HepG2 (cell line): ENCODE measurements at regions not wholly inside any gene's neighbourhood (a gene's known extent, or its start where the extent isn't known, plus 50 kb on each side); places are given as distances from the start of the nearest gene placed in this dataset.
A peak's percentile ranks its signal among the peaks of the same experiment; 100 is the strongest.

Experiments
- ATAC-seq: fragments of 200-7000 bp; cut with Tn5 transposase; 3 replicates; pipeline ENCODE4 v1.9.1; 2020; ENCODE audit warnings: mild to moderate bottlenecking, moderate library complexity
- BruUV-seq: library from RNA; stranded (reverse); fragments of 400-500 nt; replicated peaks from 2 replicates; lab custom pipeline; 2021; lab: Mats Ljungman, UMichigan
- CTCF ChIA-PET: fragments of 300-600 bp; formaldehyde crosslinking; extraction: SDS; loops from one replicate; lab custom pipeline; 2021; ENCODE audit warnings: low total read pairs, inconsistent platforms, low intra/inter-chr PET ratio; lab: Yijun Ruan, JAX
- POLR2A ChIA-PET: fragments of 350-600 bp; sonication (Branson Sonifier 250); formaldehyde crosslinking; loops from one replicate; lab custom pipeline; 2020; ENCODE audit warnings: antibody characterized with exemption, inconsistent platforms; lab: Yijun Ruan, JAX
- DNase-seq: peaks from one replicate; pipeline ENCODE4 v3.0.0-alpha.2; 2015; ENCODE audit warnings: low spot score
- FAIRE-seq: peaks from 3 replicates; lab custom pipeline; 2011; peaks lifted over from hg19 to GRCh38; lab: Jason Lieb, UNC
- H2AFZ ChIP-seq: one replicate; pipeline ENCODE4 v1.6.1; 2011; ENCODE audit warnings: low read length, inconsistent platforms
- H3K27ac ChIP-seq: fragments of 300-600 bp; 3 replicates; pipeline ENCODE4 v1.8.0; 2011; ENCODE audit warnings: mixed run types, mild to moderate bottlenecking, mixed read lengths, low read length, inconsistent platforms; ENCODE audit not compliant: insufficient read depth; ENCODE audit errors: extremely low read length
- H3K27me3 ChIP-seq, 2 experiments: fragments of 200-600 bp in 1 of 2; 2 replicates in 1 of 2; 3 replicates in 1 of 2; pipeline versions ENCODE4 v1.6.0 to v1.8.0; 2011; ENCODE audit warnings: low read length in 2 of 2, mild to moderate bottlenecking in 2 of 2, moderate library complexity in 2 of 2, inconsistent platforms in 1 of 2; ENCODE audit not compliant: insufficient read depth in 2 of 2, control insufficient read depth in 1 of 2
- H3K36me3 ChIP-seq, 2 experiments: fragments of 200-600 bp in 1 of 2; replicated peaks in 1 of 2; 2 replicates in 1 of 2; 3 replicates in 1 of 2; pipeline versions ENCODE4 v1.5.1 to v1.8.0; 2011; ENCODE audit warnings: low read length in 2 of 2, inconsistent platforms in 1 of 2; ENCODE audit not compliant: insufficient read depth in 2 of 2, control insufficient read depth in 1 of 2
- H3K4me1 ChIP-seq: 2 replicates; pipeline ENCODE4 v1.5.1; 2012; ENCODE audit warnings: low read length, inconsistent platforms; ENCODE audit not compliant: insufficient read depth
- H3K4me2 ChIP-seq: 2 replicates; pipeline ENCODE4 v1.6.0; 2011; ENCODE audit warnings: low read depth, low read length, inconsistent platforms
- H3K4me3 ChIP-seq, 3 experiments: fragments of 200-600 bp in 1 of 3; sonication (generic), shearing (Covaris generic) in 1 of 3; replicated peaks in 1 of 3; 2 replicates each; pipeline ENCODE4 v1.5.1; 2011 to 2016; ENCODE audit warnings: low read length in 3 of 3, inconsistent platforms in 2 of 3, low read depth in 2 of 3, mild to moderate bottlenecking in 2 of 3, control low read depth in 1 of 3, mixed read lengths in 1 of 3; ENCODE audit not compliant: insufficient read depth in 1 of 3
- H3K79me2 ChIP-seq: one replicate; pipeline ENCODE4 v1.6.1; 2011; ENCODE audit warnings: low read length, inconsistent platforms; ENCODE audit not compliant: insufficient read depth
- H3K9ac ChIP-seq: 2 replicates; pipeline ENCODE4 v1.6.0; 2011; ENCODE audit warnings: mild to moderate bottlenecking, low read depth, low read length, inconsistent platforms; ENCODE audit not compliant: insufficient read depth
- H3K9me3 ChIP-seq: 2 replicates; pipeline ENCODE4 v1.5.1; 2012; ENCODE audit warnings: mild to moderate bottlenecking, low read length
- H4K20me1 ChIP-seq: 2 replicates; pipeline ENCODE4 v1.6.0; 2011; ENCODE audit warnings: inconsistent platforms, mild to moderate bottlenecking, low read length, moderate library complexity; ENCODE audit not compliant: insufficient read depth
- CEBPZ ChIP-seq: IDR thresholded peaks from 2 replicates; pipeline ENCODE4 v1.6.1; 2012; ENCODE audit warnings: low read length, improper control_type of control experiment
- CREB1 ChIP-seq, 2 experiments: fragments of 450-650 bp in 1 of 2; IDR thresholded peaks; 2 replicates each; pipeline ENCODE4 v1.6.1; 2016 to 2017; ENCODE audit warnings: control low read depth in 1 of 2, mild to moderate bottlenecking in 1 of 2, missing compliant biosample characterization in 1 of 2, missing genetic modification characterization in 1 of 2
- MEIS1 ChIP-seq: sonication (generic); formaldehyde crosslinking; IDR thresholded peaks from 2 replicates; pipeline ENCODE4 v1.9.0; 2021; ENCODE audit warnings: mild to moderate bottlenecking, missing genetic modification reagents, moderate library complexity, borderline replicate concordance
- NFYC ChIP-seq: IDR thresholded peaks from 2 replicates; pipeline ENCODE4 v1.6.1; 2016; ENCODE audit warnings: missing genetic modification reagents, missing compliant biosample characterization
- POGK ChIP-seq: sonication (generic); formaldehyde crosslinking; conservative IDR thresholded peaks from 2 replicates; pipeline ENCODE4 v1.8.0; 2022; ENCODE audit warnings: mild to moderate bottlenecking, moderate library complexity, missing genetic modification reagents
- RNF219 ChIP-seq: sonication (generic); formaldehyde crosslinking; IDR thresholded peaks from 2 replicates; pipeline ENCODE4 v1.5.0; 2020; ENCODE audit warnings: mild to moderate bottlenecking, missing genetic modification reagents
- SMC3 ChIP-seq: IDR thresholded peaks from 2 replicates; pipeline ENCODE4 v1.6.1; 2011; ENCODE audit warnings: low read length, improper control_type of control experiment
- SSRP1 ChIP-seq: IDR thresholded peaks from 2 replicates; pipeline ENCODE4 v1.6.1; 2016; ENCODE audit warnings: control low read depth
- ZNF235 ChIP-seq: sonication (generic); formaldehyde crosslinking; IDR thresholded peaks from 2 replicates; pipeline ENCODE4 v1.8.1; 2023; ENCODE audit warnings: mild to moderate bottlenecking, missing genetic modification reagents, borderline replicate concordance
- ZNF564 ChIP-seq: sonication (generic); formaldehyde crosslinking; IDR thresholded peaks from 2 replicates; pipeline ENCODE4 v1.8.1; 2023; ENCODE audit warnings: mild to moderate bottlenecking, missing genetic modification reagents
- ZNF776 ChIP-seq: sonication (generic); formaldehyde crosslinking; IDR thresholded peaks from 2 replicates; pipeline ENCODE4 v1.4.0; 2020; ENCODE audit warnings: mild to moderate bottlenecking, missing genetic modification reagents
- WGBS: methylation state at CpG from one replicate; pipeline ENCODE4 v1.1.6; 2017; ENCODE audit warnings: low lambda C conversion rate; 5-methylcytosine and 5-hydroxymethylcytosine counted together
- in situ Hi-C: cut with HindIII; loops from 2 replicates; pipeline ENCODE4 v1.10.0; 2017; ENCODE audit warnings: low pct_unique_long_range_greater_than_20kb; ENCODE audit not compliant: extremely low pct_ligation_motif_present
- intact Hi-C: fragments of 100-400 bp; cut with micrococcal nuclease; formaldehyde crosslinking; loops from one replicate; pipeline ENCODE4 v1.10.0; 2022; ENCODE audit not compliant: unreplicated experiment
- TF ChIP-seq, protein P1 (sequence below): sonication (generic); formaldehyde crosslinking; IDR thresholded peaks from 2 replicates; pipeline ENCODE4 v1.8.0; 2022; ENCODE audit warnings: missing genetic modification reagents, low read depth, mild to moderate bottlenecking, borderline replicate concordance
- TF ChIP-seq, protein P2 (sequence below): sonication (generic); formaldehyde crosslinking; IDR thresholded peaks from 2 replicates; pipeline ENCODE4 v1.4.0; 2020; ENCODE audit warnings: mild to moderate bottlenecking, missing genetic modification reagents

GRCh38 chr2:30394096-30394495 lies 53.0 kb upstream of the LCLAT1 start:
- intact Hi-C loops (no loop called here), in situ Hi-C loops (no loop called here)
- no peak overlapping the region for H3K27ac ChIP-seq
- no peak overlapping the region for H3K9ac ChIP-seq
- 16% methylated on average over 5 of the region's 5 CpGs for whole genome bisulfite sequencing
- no peaks in the 10 kb centered on the region; a peak in 1 of 5 replicates for H3K36me3 ChIP-seq
- H2AFZ ChIP-seq = no peak overlapping the region
- ATAC-seq (peak; percentile 50; the same call in 2 of the 3 replicates), FAIRE-seq (no peak), DNase-seq (no peak)
- POLR2A ChIA-PET = no interaction called here
- BruUV-seq = no TSS peak
- 0 out of 5 replicates have a peak, but pooled peaks cover 0 to under 1% of the 10 kb centered on the region in 2 experiments for H3K27me3 ChIP-seq
- no peaks in the 10 kb centered on the region for H3K9me3 ChIP-seq
- H3K4me3 ChIP-seq = no peak overlapping the region
- H4K20me1 ChIP-seq = no peaks in the 10 kb centered on the region
- H3K4me2 ChIP-seq = no peak overlapping the region
- CTCF ChIA-PET = no interaction called here
- no peaks in the 10 kb centered on the region for H3K79me2 ChIP-seq
- no peaks in the 10 kb centered on the region for H3K4me1 ChIP-seq
- TF ChIP-seq MEIS1 (CRISPR knock-in tag) (no peak), RNF219 (CRISPR knock-in tag) (no peak), ZNF235 (CRISPR knock-in tag) (no peak), ZNF776 (CRISPR knock-in tag) (no peak), SMC3 (no peak), ZNF564 (no peak), CEBPZ (no peak), NFYC (CRISPR knock-in tag) (no peak), POGK (CRISPR knock-in tag) (no peak), CREB1 (IDR thresholded peaks at IDR 0.05) (no peak), CREB1 (CRISPR knock-in tag; IDR thresholded peaks at IDR 0.05) (no peak), SSRP1 (no peak)
- TF ChIP-seq, protein P1, sequence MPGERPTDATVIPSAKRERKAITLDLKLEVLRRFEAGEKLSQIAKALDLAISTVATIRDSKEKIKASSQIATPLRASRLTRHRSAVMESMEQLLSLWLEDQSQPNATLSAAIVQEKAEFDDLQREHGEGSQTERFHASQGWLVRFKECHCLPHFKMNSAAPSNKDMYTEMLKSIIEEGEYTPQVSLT (CRISPR knock-in tag) = no peak
- TF ChIP-seq, protein P2, sequence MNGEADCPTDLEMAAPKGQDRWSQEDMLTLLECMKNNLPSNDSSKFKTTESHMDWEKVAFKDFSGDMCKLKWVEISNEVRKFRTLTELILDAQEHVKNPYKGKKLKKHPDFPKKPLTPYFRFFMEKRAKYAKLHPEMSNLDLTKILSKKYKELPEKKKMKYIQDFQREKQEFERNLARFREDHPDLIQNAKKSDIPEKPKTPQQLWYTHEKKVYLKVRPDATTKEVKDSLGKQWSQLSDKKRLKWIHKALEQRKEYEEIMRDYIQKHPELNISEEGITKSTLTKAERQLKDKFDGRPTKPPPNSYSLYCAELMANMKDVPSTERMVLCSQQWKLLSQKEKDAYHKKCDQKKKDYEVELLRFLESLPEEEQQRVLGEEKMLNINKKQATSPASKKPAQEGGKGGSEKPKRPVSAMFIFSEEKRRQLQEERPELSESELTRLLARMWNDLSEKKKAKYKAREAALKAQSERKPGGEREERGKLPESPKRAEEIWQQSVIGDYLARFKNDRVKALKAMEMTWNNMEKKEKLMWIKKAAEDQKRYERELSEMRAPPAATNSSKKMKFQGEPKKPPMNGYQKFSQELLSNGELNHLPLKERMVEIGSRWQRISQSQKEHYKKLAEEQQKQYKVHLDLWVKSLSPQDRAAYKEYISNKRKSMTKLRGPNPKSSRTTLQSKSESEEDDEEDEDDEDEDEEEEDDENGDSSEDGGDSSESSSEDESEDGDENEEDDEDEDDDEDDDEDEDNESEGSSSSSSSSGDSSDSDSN = no peak
